PFSK-1 (cell line): ENCODE measurements at regions not wholly inside any gene's neighbourhood (a gene's known extent, or its start where the extent isn't known, plus 50 kb on each side); places are given as distances from the start of the nearest gene placed in this dataset.

Experiments used
- POLR2AphosphoS5 ChIP-seq: IDR thresholded peaks from 2 replicates; pipeline ENCODE4 v1.6.1; 2012; ENCODE audit warnings: low read depth, mild to moderate bottlenecking, control low read depth, low read length, moderate library complexity
- REST ChIP-seq, 2 experiments: IDR thresholded peaks; 2 replicates each; pipeline versions ENCODE4 v1.6.1 to v1.8.0; 2011 to 2012; ENCODE audit warnings: low read depth in 2 of 2, low read length in 2 of 2, control low read depth in 1 of 2, inconsistent platforms in 1 of 2, mild to moderate bottlenecking in 1 of 2, moderate library complexity in 1 of 2; ENCODE audit not compliant: insufficient read depth in 1 of 2
- SIN3A ChIP-seq: IDR thresholded peaks from 2 replicates; pipeline ENCODE4 v1.6.1; 2012; ENCODE audit warnings: mild to moderate bottlenecking, low read length, moderate library complexity, borderline replicate concordance; ENCODE audit not compliant: insufficient read depth

- no peak for TF ChIP-seq POLR2AphosphoS5
- TF ChIP-seq SIN3A, result no peak
- no peak for TF ChIP-seq REST (IDR thresholded peaks at IDR 0.05; ENCODE audit: insufficient read depth in 1 of 2, low read depth in 2 of 2, low read length in 2 of 2)
These were observed 1260.3 kb downstream of the XPNPEP1 start for GRCh38 chr10:108662975-108663374.
